ENCODE measurements at regions not wholly inside any gene's neighbourhood (a gene's known extent, or its start where the extent isn't known, plus 50 kb on each side); places are given as distances from the start of the nearest gene placed in this dataset.

DNA sequence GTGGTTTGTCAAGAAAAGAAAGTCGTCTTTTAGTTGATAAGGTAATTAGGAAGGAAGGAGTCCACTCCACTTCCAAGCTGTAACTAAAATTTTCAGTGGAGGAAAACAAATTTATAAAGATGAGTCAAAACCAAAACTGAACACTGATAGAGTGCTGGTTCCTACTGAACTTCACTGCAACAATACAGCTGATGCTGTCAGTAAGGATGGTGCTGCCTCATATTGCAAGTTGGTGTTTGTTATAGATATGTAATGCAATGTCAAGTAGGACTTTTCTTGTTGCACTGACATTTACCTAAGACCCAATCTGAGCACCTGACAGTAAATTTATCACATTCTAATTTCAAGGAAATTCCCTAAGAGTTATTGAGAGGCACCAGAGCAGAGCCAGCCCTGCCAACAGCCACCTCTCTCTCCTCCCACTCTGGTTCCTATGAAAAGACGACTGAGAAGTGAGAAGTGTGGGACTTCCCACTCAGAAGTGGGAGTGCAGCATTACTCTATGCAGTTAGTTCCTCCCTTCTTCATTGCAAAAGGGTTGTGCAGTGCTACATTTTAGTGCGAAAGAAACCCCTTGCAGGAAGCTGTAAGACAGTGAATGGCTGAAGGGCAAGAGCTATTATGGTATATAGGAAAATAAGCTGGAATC is 350.8 kb downstream of the NFIB start:
- Histone ChIP-seq H3K4me1 (ENCODE audit: low read length) (no peaks in the 10 kb centered on the region), H3K9ac (ENCODE audit: low read length) (no peak overlapping the region), H3K27me3 (ENCODE audit: low read length) (no peaks in the 10 kb centered on the region), H3K4me3 (ENCODE audit: low read length) (no peak overlapping the region), H4K20me1 (ENCODE audit: insufficient read depth, low read depth, low read length) (no peaks in the 10 kb centered on the region), H3K27ac (ENCODE audit: low read length) (no peak overlapping the region), H3K4me2 (ENCODE audit: low read depth, low read length, poor library complexity, severe bottlenecking) (no peak overlapping the region), H3K9me2 (replicated peaks; ENCODE audit: insufficient read depth, low read length) (no peaks in the 10 kb centered on the region), H3K79me2 (ENCODE audit: low read length) (no peaks in the 10 kb centered on the region), H3K9me3 (ENCODE audit: low read length) (no peaks in the 10 kb centered on the region), H3K36me3 (ENCODE audit: insufficient read depth, low read length) (no peaks in the 10 kb centered on the region), H2AFZ (ENCODE audit: low read length) (no peak overlapping the region)
- no peak for DNase-seq

DNA sequence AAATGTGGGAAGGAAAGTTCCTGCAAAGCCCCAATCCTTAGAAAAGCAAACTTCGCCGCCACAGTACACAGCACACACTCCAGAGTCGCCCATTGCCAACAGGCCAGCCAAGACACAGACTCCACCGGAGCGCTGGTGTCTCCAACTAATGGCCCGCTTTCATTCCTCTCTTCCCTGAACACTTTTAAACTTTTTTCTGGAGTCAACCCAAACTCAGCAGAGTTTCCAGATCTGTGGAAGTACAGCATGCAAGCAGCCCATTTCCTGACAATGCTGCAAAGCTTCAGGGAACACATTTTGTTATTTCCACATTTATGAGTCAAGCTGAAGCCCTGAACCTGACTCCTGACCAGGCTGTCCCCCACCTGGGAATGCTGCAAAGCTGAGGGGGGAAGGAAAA is 351.9 kb downstream of the NFIB start:
- Histone ChIP-seq H3K36me3 (ENCODE audit: insufficient read depth, low read length) (no peaks in the 10 kb centered on the region), H3K27ac (ENCODE audit: low read length) (no peak overlapping the region), H3K4me2 (ENCODE audit: low read depth, low read length, poor library complexity, severe bottlenecking) (no peak overlapping the region), H3K9ac (ENCODE audit: low read length) (no peak overlapping the region), H3K9me2 (replicated peaks; ENCODE audit: insufficient read depth, low read length) (no peaks in the 10 kb centered on the region), H3K4me3 (ENCODE audit: low read length) (no peak overlapping the region), H3K4me1 (ENCODE audit: low read length) (peaks cover 6% of the 10 kb centered on the region), H3K9me3 (ENCODE audit: low read length) (no peaks in the 10 kb centered on the region), H4K20me1 (ENCODE audit: insufficient read depth, low read depth, low read length) (no peaks in the 10 kb centered on the region), H3K79me2 (ENCODE audit: low read length) (no peaks in the 10 kb centered on the region), H2AFZ (ENCODE audit: low read length) (no peak overlapping the region), H3K27me3 (ENCODE audit: low read length) (no peaks in the 10 kb centered on the region)
- no peak for DNase-seq

DNA sequence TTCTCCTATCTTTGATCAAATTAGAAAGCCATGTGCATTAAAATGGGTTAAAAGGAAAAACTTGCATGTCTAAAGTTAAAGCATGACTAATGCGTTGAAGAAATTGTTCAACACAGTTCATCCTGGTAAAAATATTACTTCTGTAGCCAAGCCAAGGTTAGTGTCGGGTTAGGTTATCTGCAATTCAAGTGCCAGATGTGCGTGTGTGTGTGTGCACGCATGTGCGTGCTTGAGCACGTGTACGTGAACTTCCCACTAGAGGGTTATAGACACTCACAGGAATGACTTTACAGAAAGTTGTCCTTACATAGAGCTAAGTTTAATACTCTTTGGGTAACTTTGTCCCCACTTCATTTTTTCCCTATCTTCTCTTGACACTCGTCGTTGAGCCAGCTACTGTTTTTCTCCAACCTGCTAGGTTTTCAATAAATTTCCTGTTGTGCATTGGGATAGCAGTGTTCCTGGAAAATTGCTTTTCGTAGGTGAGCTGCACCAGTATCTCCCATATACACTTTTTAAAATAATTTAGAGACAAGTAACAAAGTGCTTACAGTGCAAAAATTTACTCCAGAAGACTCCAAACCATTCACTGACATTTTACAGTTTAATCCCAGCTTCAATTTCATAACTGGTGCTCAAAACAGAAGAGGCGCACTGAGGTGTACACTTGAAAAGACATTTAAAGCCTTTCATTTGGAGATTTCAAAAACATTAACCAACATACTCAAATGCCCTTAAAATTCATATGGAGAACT is 353.8 kb downstream of the NFIB start:
- H3K27ac ChIP-seq (ENCODE audit: low read length) = no peak overlapping the region
- H3K36me3 ChIP-seq (ENCODE audit: insufficient read depth, low read length) = no peaks in the 10 kb centered on the region

DNA sequence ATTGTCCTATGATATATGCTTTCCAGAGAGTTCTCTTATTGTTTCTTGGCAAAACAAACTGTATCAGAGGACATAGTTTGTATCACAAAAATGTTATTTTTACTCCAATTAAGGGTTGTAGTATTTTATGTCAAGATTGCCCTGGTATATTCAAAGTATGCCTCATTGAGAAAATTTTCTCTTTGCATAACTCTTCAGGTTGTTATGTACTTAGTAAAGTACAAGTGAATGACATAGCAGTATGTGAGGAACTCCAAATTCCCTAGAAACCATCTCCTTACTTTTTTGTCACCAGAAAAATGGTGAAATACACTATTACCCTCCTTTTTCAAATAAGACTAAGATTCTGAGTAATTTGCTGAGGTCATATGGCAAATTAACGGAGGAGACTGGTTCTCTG is 355.3 kb downstream of the NFIB start:
- no peaks in the 10 kb centered on the region for H3K36me3 ChIP-seq (ENCODE audit: insufficient read depth, low read length)
- H3K27me3 ChIP-seq (ENCODE audit: low read length) = no peaks in the 10 kb centered on the region
- H3K27ac ChIP-seq (ENCODE audit: low read length) = no peak overlapping the region
- no peak for DNase-seq
- H3K9me3 ChIP-seq (ENCODE audit: low read length) = no peaks in the 10 kb centered on the region
- H2AFZ ChIP-seq (ENCODE audit: low read length) = no peak overlapping the region
- no peaks in the 10 kb centered on the region for H3K79me2 ChIP-seq (ENCODE audit: low read length)
- no peaks in the 10 kb centered on the region for H4K20me1 ChIP-seq (ENCODE audit: insufficient read depth, low read depth, low read length)
- H3K4me1 ChIP-seq (ENCODE audit: low read length) = peaks cover 9% of the 10 kb centered on the region
- no peak overlapping the region for H3K9ac ChIP-seq (ENCODE audit: low read length)
- H3K9me2 ChIP-seq (replicated peaks; ENCODE audit: insufficient read depth, low read length) = no peaks in the 10 kb centered on the region
- H3K4me2 ChIP-seq (ENCODE audit: low read depth, low read length, poor library complexity, severe bottlenecking) = no peak overlapping the region
- H3K4me3 ChIP-seq (ENCODE audit: low read length) = no peak overlapping the region

More for the DNA sequence above, 353.8 kb downstream of the NFIB start:
- H2AFZ ChIP-seq (ENCODE audit: low read length) = no peak overlapping the region
- H3K27me3 ChIP-seq (ENCODE audit: low read length) = no peaks in the 10 kb centered on the region
- no peak overlapping the region for H3K4me3 ChIP-seq (ENCODE audit: low read length)
- no peaks in the 10 kb centered on the region for H3K79me2 ChIP-seq (ENCODE audit: low read length)
- H3K4me1 ChIP-seq (ENCODE audit: low read length) = peaks cover 9% of the 10 kb centered on the region
- H3K9me2 ChIP-seq (replicated peaks; ENCODE audit: insufficient read depth, low read length) = no peaks in the 10 kb centered on the region
- H4K20me1 ChIP-seq (ENCODE audit: insufficient read depth, low read depth, low read length) = no peaks in the 10 kb centered on the region
- H3K4me2 ChIP-seq (ENCODE audit: low read depth, low read length, poor library complexity, severe bottlenecking) = no peak overlapping the region
- no peak overlapping the region for H3K9ac ChIP-seq (ENCODE audit: low read length)
- no peak for DNase-seq
- no peaks in the 10 kb centered on the region for H3K9me3 ChIP-seq (ENCODE audit: low read length)

DNA sequence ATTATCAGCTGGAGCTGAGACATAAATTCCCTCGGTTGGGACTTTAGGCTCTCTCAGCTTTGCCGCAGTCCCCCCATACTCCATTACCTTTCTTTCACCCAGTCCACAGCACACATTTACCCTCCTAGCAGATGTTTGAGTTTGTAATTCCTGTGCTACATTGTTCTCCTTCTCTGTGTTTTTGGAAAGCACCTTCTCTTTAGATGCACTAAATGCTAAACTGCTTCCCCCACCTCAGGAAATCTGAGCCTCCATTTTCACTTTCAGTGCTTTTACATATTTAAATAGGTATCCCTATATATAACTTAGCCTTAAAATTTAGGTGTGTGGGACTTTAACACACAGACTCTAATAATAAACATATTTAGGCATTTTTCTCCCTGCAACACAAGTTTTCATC is 356.9 kb downstream of the NFIB start:
- Histone ChIP-seq H3K36me3 (ENCODE audit: insufficient read depth, low read length) (no peaks in the 10 kb centered on the region), H3K27ac (ENCODE audit: low read length) (no peak overlapping the region), H3K4me3 (ENCODE audit: low read length) (no peak overlapping the region), H3K4me1 (ENCODE audit: low read length) (peaks cover 9% of the 10 kb centered on the region), H3K9me2 (replicated peaks; ENCODE audit: insufficient read depth, low read length) (no peaks in the 10 kb centered on the region), H2AFZ (ENCODE audit: low read length) (peak overlapping the region; percentile 38; the same call in 1 of the 2 replicates), H3K4me2 (ENCODE audit: low read depth, low read length, poor library complexity, severe bottlenecking) (peak overlapping the region; percentile 44), H4K20me1 (ENCODE audit: insufficient read depth, low read depth, low read length) (no peaks in the 10 kb centered on the region), H3K9me3 (ENCODE audit: low read length) (no peaks in the 10 kb centered on the region), H3K79me2 (ENCODE audit: low read length) (no peaks in the 10 kb centered on the region), H3K9ac (ENCODE audit: low read length) (no peak overlapping the region), H3K27me3 (ENCODE audit: low read length) (no peaks in the 10 kb centered on the region)
- DNase-seq = no peak

DNA sequence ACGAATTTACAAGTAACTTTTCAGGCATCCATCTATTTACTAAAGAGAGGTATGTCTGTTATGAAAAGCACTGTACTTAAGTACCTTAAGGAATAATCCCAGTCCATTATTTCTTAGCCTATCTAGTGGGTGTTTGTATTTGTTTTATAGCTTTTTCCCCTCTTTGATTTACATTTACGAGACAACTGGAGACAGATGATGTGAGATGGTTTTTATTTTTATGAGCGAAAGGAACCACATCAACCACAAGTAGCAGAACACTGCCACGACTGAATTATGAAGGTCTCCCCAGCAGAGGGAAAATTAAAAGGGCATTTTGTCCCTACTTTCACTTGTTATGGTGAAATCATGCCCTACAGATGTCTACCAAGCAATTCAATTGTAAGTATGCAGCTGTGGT is 357.8 kb downstream of the NFIB start:
- DNase-seq = no peak
- H3K9ac ChIP-seq (ENCODE audit: low read length) = no peak overlapping the region
- H2AFZ ChIP-seq (ENCODE audit: low read length) = no peak overlapping the region

DNA sequence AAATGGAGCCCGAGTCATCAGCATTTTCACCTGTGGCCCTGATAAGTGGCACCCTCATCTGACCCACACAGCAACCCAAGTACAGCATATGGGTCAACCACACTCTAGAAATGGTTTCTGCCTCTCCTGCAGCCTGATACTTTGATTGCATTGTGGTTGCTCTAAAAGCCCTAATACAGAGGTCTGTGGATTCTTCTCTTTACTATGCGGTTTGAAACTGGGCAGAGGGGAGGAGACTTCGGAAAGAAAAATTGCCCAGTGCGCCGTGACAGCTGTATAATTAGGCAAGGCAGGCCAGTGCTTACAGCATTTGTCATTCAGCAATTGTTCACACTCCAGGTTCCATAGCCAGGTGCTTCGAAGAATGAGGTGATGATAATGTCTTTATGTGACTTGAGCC is 361.0 kb downstream of the NFIB start:
- H3K27me3 ChIP-seq (ENCODE audit: low read length) = no peaks in the 10 kb centered on the region
- no peaks in the 10 kb centered on the region for H4K20me1 ChIP-seq (ENCODE audit: insufficient read depth, low read depth, low read length)
- no peak overlapping the region for H3K27ac ChIP-seq (ENCODE audit: low read length)
- no peaks in the 10 kb centered on the region for H3K79me2 ChIP-seq (ENCODE audit: low read length)
- H3K4me2 ChIP-seq (ENCODE audit: low read depth, low read length, poor library complexity, severe bottlenecking) = no peak overlapping the region
- H3K36me3 ChIP-seq (ENCODE audit: insufficient read depth, low read length) = no peaks in the 10 kb centered on the region
- H3K4me1 ChIP-seq (ENCODE audit: low read length) = peaks cover 9% of the 10 kb centered on the region
- DNase-seq = no peak
- no peak overlapping the region for H2AFZ ChIP-seq (ENCODE audit: low read length)
- H3K9ac ChIP-seq (ENCODE audit: low read length) = no peak overlapping the region
- H3K4me3 ChIP-seq (ENCODE audit: low read length) = no peak overlapping the region
- H3K9me3 ChIP-seq (ENCODE audit: low read length) = no peaks in the 10 kb centered on the region
- H3K9me2 ChIP-seq (replicated peaks; ENCODE audit: insufficient read depth, low read length) = no peaks in the 10 kb centered on the region

More for the DNA sequence above, 357.8 kb downstream of the NFIB start:
- peaks cover 9% of the 10 kb centered on the region for H3K4me1 ChIP-seq (ENCODE audit: low read length)
- no peak overlapping the region for H3K27ac ChIP-seq (ENCODE audit: low read length)
- no peaks in the 10 kb centered on the region for H3K9me2 ChIP-seq (replicated peaks; ENCODE audit: insufficient read depth, low read length)
- no peaks in the 10 kb centered on the region for H3K27me3 ChIP-seq (ENCODE audit: low read length)
- H3K36me3 ChIP-seq (ENCODE audit: insufficient read depth, low read length) = no peaks in the 10 kb centered on the region
- no peaks in the 10 kb centered on the region for H3K79me2 ChIP-seq (ENCODE audit: low read length)
- no peak overlapping the region for H3K4me2 ChIP-seq (ENCODE audit: low read depth, low read length, poor library complexity, severe bottlenecking)
- no peaks in the 10 kb centered on the region for H3K9me3 ChIP-seq (ENCODE audit: low read length)
- H4K20me1 ChIP-seq (ENCODE audit: insufficient read depth, low read depth, low read length) = no peaks in the 10 kb centered on the region
- H3K4me3 ChIP-seq (ENCODE audit: low read length) = no peak overlapping the region

DNA sequence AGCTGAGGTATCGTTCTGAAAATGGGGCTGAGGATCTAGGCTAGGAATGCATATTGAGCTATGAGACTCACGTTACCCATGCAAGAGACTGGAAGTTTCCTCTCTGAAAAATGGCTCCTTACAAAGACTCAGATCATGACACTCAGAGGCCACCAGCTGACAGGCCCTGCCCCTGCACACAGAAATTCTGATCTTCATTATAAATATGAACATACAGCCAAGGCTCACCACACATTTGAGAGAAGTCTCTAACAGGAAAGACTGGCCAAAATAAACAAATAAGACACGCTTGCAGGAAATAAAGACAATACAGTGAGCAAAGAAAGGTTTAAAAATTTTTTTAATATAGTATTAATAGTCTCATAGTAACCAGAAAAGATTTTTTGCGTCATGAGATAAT is 365.9 kb downstream of the NFIB start:
- H3K4me2 ChIP-seq (ENCODE audit: low read depth, low read length, poor library complexity, severe bottlenecking) = no peak overlapping the region
- DNase-seq = no peak

More for the DNA sequence above, 365.9 kb downstream of the NFIB start:
- H3K9ac ChIP-seq (ENCODE audit: low read length) = no peak overlapping the region
- no peak overlapping the region for H3K4me3 ChIP-seq (ENCODE audit: low read length)
- no peak overlapping the region for H2AFZ ChIP-seq (ENCODE audit: low read length)
- no peaks in the 10 kb centered on the region for H3K27me3 ChIP-seq (ENCODE audit: low read length)
- no peaks in the 10 kb centered on the region for H3K4me1 ChIP-seq (ENCODE audit: low read length)
- no peaks in the 10 kb centered on the region for H3K9me3 ChIP-seq (ENCODE audit: low read length)
- no peaks in the 10 kb centered on the region for H3K9me2 ChIP-seq (replicated peaks; ENCODE audit: insufficient read depth, low read length)
- H3K79me2 ChIP-seq (ENCODE audit: low read length) = no peaks in the 10 kb centered on the region
- H3K36me3 ChIP-seq (ENCODE audit: insufficient read depth, low read length) = no peaks in the 10 kb centered on the region
- no peak overlapping the region for H3K27ac ChIP-seq (ENCODE audit: low read length)
- H4K20me1 ChIP-seq (ENCODE audit: insufficient read depth, low read depth, low read length) = no peaks in the 10 kb centered on the region

Measured in Karpas-422 (cell line).